Neuronal stem cell (in vitro differentiated cells): ENCODE measurements at regions not wholly inside any gene's neighbourhood (a gene's known extent, or its start where the extent isn't known, plus 50 kb on each side); places are given as distances from the start of the nearest gene placed in this dataset.

ENCODE experiments used
- DNase-seq: peaks from one replicate; pipeline ENCODE4 v3.0.0-alpha.2; 2013; ENCODE audit warnings: low spot score
- H2AFZ ChIP-seq: one replicate; pipeline ENCODE4 v1.6.1; 2013; ENCODE audit warnings: mild to moderate bottlenecking, low read length, inconsistent platforms
- H2AK5ac ChIP-seq: 2 replicates; pipeline ENCODE4 v1.6.1; 2013; ENCODE audit warnings: low read depth, mild to moderate bottlenecking, inconsistent platforms, low read length, moderate library complexity, mixed read lengths
- H2BK120ac ChIP-seq: 2 replicates; pipeline ENCODE4 v1.6.1; 2013; ENCODE audit warnings: low read depth, mild to moderate bottlenecking, inconsistent platforms, low read length, moderate library complexity, mixed read lengths
- H2BK12ac ChIP-seq: one replicate; pipeline ENCODE4 v1.6.1; 2013; ENCODE audit warnings: low read length, inconsistent platforms
- H2BK15ac ChIP-seq: 2 replicates; pipeline ENCODE4 v1.6.1; 2013; ENCODE audit warnings: mild to moderate bottlenecking, low read length, inconsistent platforms, mixed read lengths
- H2BK5ac ChIP-seq: one replicate; pipeline ENCODE4 v1.6.1; 2013; ENCODE audit warnings: inconsistent platforms, mild to moderate bottlenecking, low read length, moderate library complexity
- H3K14ac ChIP-seq: one replicate; pipeline ENCODE4 v1.6.1; 2013; ENCODE audit warnings: low read length, inconsistent platforms
- H3K18ac ChIP-seq: 2 replicates; pipeline ENCODE4 v1.6.1; 2013; ENCODE audit warnings: low read length, inconsistent platforms
- H3K23ac ChIP-seq: 2 replicates; pipeline ENCODE4 v1.6.1; 2013; ENCODE audit warnings: low read depth, mild to moderate bottlenecking, mixed read lengths, low read length, inconsistent platforms; ENCODE audit not compliant: poor library complexity
- H3K27ac ChIP-seq: replicated peaks from 3 replicates; pipeline ENCODE4 v1.5.1; 2013; ENCODE audit warnings: low read length, inconsistent platforms
- H3K27me3 ChIP-seq, 3 experiments: 2 replicates each; pipeline ENCODE4 v1.6.1; 2013; ENCODE audit warnings: low read length in 3 of 3, mild to moderate bottlenecking in 2 of 3, inconsistent platforms in 1 of 3, low read depth in 1 of 3, mixed read lengths in 1 of 3, moderate library complexity in 1 of 3; ENCODE audit not compliant: control insufficient read depth in 3 of 3, insufficient read depth in 3 of 3
- H3K36me3 ChIP-seq, 2 donors: replicated peaks in 1 of 2; 2 replicates each; pipeline ENCODE4 v1.6.1; 2013; ENCODE audit warnings: low read length in 2 of 2; ENCODE audit not compliant: control insufficient read depth in 2 of 2, insufficient read depth in 2 of 2
- H3K4ac ChIP-seq: 2 replicates; pipeline ENCODE4 v1.6.1; 2013; ENCODE audit warnings: inconsistent platforms, mild to moderate bottlenecking, low read length, moderate library complexity
- H3K4me1 ChIP-seq, 2 donors: 1 replicate in 1 of 2; 2 replicates in 1 of 2; pipeline ENCODE4 v1.6.1; 2013; ENCODE audit warnings: low read length in 2 of 2, low read depth in 1 of 2; ENCODE audit not compliant: control insufficient read depth in 2 of 2, insufficient read depth in 1 of 2
- H3K4me2 ChIP-seq: one replicate; pipeline ENCODE4 v1.6.1; 2013; ENCODE audit warnings: mild to moderate bottlenecking, low read length, inconsistent platforms; ENCODE audit not compliant: insufficient read depth, poor library complexity, severe bottlenecking
- H3K4me3 ChIP-seq, 2 donors: 2 replicates each; pipeline ENCODE4 v1.5.1; 2013; ENCODE audit warnings: low read length in 2 of 2, mild to moderate bottlenecking in 2 of 2, inconsistent platforms in 1 of 2, moderate library complexity in 1 of 2
- H3K79me1 ChIP-seq: one replicate; pipeline ENCODE4 v1.6.1; 2013; ENCODE audit warnings: low read depth, mild to moderate bottlenecking, inconsistent platforms, low read length, moderate library complexity
- H3K9ac ChIP-seq: one replicate; pipeline ENCODE4 v1.6.1; 2013; ENCODE audit warnings: mild to moderate bottlenecking, low read depth, low read length, inconsistent platforms; ENCODE audit not compliant: poor library complexity
- H3K9me3 ChIP-seq, 2 donors: replicated peaks in 1 of 2; 2 replicates each; pipeline versions ENCODE3 to v1.6.1; 2013; ENCODE audit warnings: low read length in 2 of 2, mild to moderate bottlenecking in 2 of 2, inconsistent platforms in 1 of 2, low read depth in 1 of 2, mixed read lengths in 1 of 2, moderate library complexity in 1 of 2; ENCODE audit not compliant: control insufficient read depth in 2 of 2, insufficient read depth in 1 of 2
- H4K8ac ChIP-seq: one replicate; pipeline ENCODE4 v1.6.1; 2013; ENCODE audit warnings: low read depth, mild to moderate bottlenecking, inconsistent platforms, low read length, moderate library complexity
- H4K91ac ChIP-seq: one replicate; pipeline ENCODE4 v1.6.1; 2013; ENCODE audit warnings: low read length, low read depth, mild to moderate bottlenecking, inconsistent platforms; ENCODE audit not compliant: poor library complexity
- WGBS, 2 donors: extraction: QIAGEN DNeasy Blood & Tissue Kit; methylation state at CpG; one replicate each; pipeline ENCODE4 v1.1.7; 2013; ENCODE audit warnings: missing lambda C conversion rate in 2 of 2, mixed read lengths in 1 of 2; ENCODE audit not compliant: insufficient read length in 2 of 2, insufficient replicate concordance in 1 of 2; ENCODE audit errors: extremely low coverage in 2 of 2; 5-methylcytosine and 5-hydroxymethylcytosine counted together

- H3K18ac ChIP-seq = no peak overlapping the region
- H3K79me1 ChIP-seq = no peaks in the 10 kb centered on the region
- H3K4me2 ChIP-seq = no peak overlapping the region
- H2BK15ac ChIP-seq = no peak overlapping the region
- no peak overlapping the region for H2BK5ac ChIP-seq
- H3K4me1 ChIP-seq = peaks cover 0 to under 1% of the 10 kb centered on the region in 2 donors
- no peaks in the 10 kb centered on the region for H3K27me3 ChIP-seq
- H4K91ac ChIP-seq = no peak overlapping the region
- H3K36me3 ChIP-seq = no peaks in the 10 kb centered on the region
- H2BK12ac ChIP-seq = no peak overlapping the region
- no peak overlapping the region for H3K9ac ChIP-seq
- H2AK5ac ChIP-seq = no peak overlapping the region
- H3K14ac ChIP-seq = no peak overlapping the region
- no peak overlapping the region for H3K4ac ChIP-seq
- no peak overlapping the region for H4K8ac ChIP-seq
- H2BK120ac ChIP-seq = no peak overlapping the region
- no peak for DNase-seq
- H3K4me3 ChIP-seq = no peak overlapping the region
- H3K27ac ChIP-seq = no peak overlapping the region
- peak overlapping the region; percentile 33 for H2AFZ ChIP-seq
- no peak overlapping the region for H3K23ac ChIP-seq
- peaks cover 0 to 3% of the 10 kb centered on the region in 2 donors for H3K9me3 ChIP-seq
- whole genome bisulfite sequencing, 2 donors = no CpG with 5 or more reads among the region's 3 CpGs
Observed at GRCh38 chr13:74438901-74439300, 304.7 kb upstream of the KLF12 start.

GRCh38 chr13:74434782-74435181 is 300.6 kb upstream of the KLF12 start:
- no CpG with 5 or more reads among the region's 2 CpGs for WGBS, 2 donors
- Histone ChIP-seq H3K27me3 (no peaks in the 10 kb centered on the region), H3K9me3 (no peaks in the 10 kb centered on the region)

GRCh38 chr13:74424455-74424854 is 290.3 kb upstream of the KLF12 start:
- no peak overlapping the region for H4K91ac ChIP-seq
- no peak overlapping the region for H2BK12ac ChIP-seq
- H2BK120ac ChIP-seq = no peak overlapping the region
- H3K27ac ChIP-seq = no peak overlapping the region
- peaks cover 0 to 3% of the 10 kb centered on the region in 2 donors for H3K4me1 ChIP-seq
- H3K18ac ChIP-seq = no peak overlapping the region
- no peak overlapping the region for H2BK5ac ChIP-seq
- H3K4ac ChIP-seq = no peak overlapping the region
- no peaks in the 10 kb centered on the region for H3K27me3 ChIP-seq
- H3K9me3 ChIP-seq = no peaks in the 10 kb centered on the region
- no peak overlapping the region for H2AK5ac ChIP-seq
- no CpG with 5 or more reads among the region's 3 CpGs for WGBS, 2 donors
- H3K23ac ChIP-seq = no peak overlapping the region
- no peak overlapping the region for H3K9ac ChIP-seq
- no peak overlapping the region for H2AFZ ChIP-seq
- no peak overlapping the region for H4K8ac ChIP-seq
- H3K36me3 ChIP-seq = no peaks in the 10 kb centered on the region
- no peak overlapping the region for H3K4me2 ChIP-seq
- H2BK15ac ChIP-seq = no peak overlapping the region
- no peak overlapping the region for H3K4me3 ChIP-seq
- H3K14ac ChIP-seq = no peak overlapping the region
- no peak for DNase-seq
- H3K79me1 ChIP-seq = no peaks in the 10 kb centered on the region

More at GRCh38 chr13:74434782-74435181, 300.6 kb upstream of the KLF12 start:
- Histone ChIP-seq H3K4me3 (no peak overlapping the region), H3K36me3 (no peaks in the 10 kb centered on the region), H3K14ac (no peak overlapping the region), H2BK120ac (no peak overlapping the region), H2BK12ac (no peak overlapping the region), H3K27ac (no peak overlapping the region), H3K4me2 (no peak overlapping the region), H3K79me1 (no peaks in the 10 kb centered on the region), H3K23ac (no peak overlapping the region), H2BK5ac (no peak overlapping the region), H3K9ac (no peak overlapping the region), H3K4ac (no peak overlapping the region), H2BK15ac (no peak overlapping the region), H2AK5ac (no peak overlapping the region), H3K18ac (no peak overlapping the region), H4K8ac (no peak overlapping the region), H4K91ac (no peak overlapping the region), H3K4me1 (no peaks in the 10 kb centered on the region), H2AFZ (no peak overlapping the region)
- no peak for DNase-seq

GRCh38 chr13:74423434-74423833 is 289.2 kb upstream of the KLF12 start:
- Histone ChIP-seq H3K27me3 (no peaks in the 10 kb centered on the region), H3K14ac (no peak overlapping the region), H3K4me1 (peaks cover 0 to 3% of the 10 kb centered on the region in 2 donors), H3K23ac (no peak overlapping the region), H3K36me3 (no peaks in the 10 kb centered on the region), H3K79me1 (no peaks in the 10 kb centered on the region), H3K18ac (no peak overlapping the region), H2BK12ac (no peak overlapping the region), H4K91ac (no peak overlapping the region), H2BK120ac (no peak overlapping the region), H2BK5ac (no peak overlapping the region), H4K8ac (no peak overlapping the region), H2BK15ac (no peak overlapping the region), H3K27ac (no peak overlapping the region), H3K9ac (no peak overlapping the region), H3K4me3 (no peak overlapping the region), H2AK5ac (no peak overlapping the region), H2AFZ (no peak overlapping the region), H3K9me3 (no peaks in the 10 kb centered on the region), H3K4me2 (no peak overlapping the region), H3K4ac (no peak overlapping the region)
- DNase-seq = no peak
- WGBS, 2 donors = no CpG with 5 or more reads among the region's 3 CpGs
